Panc1 (cell line): ENCODE measurements at regions not wholly inside any gene's neighbourhood (a gene's known extent, or its start where the extent isn't known, plus 50 kb on each side); places are given as distances from the start of the nearest gene placed in this dataset.

Experiments
- ATAC-seq: fragments of 200-7000 bp; cut with Tn5 transposase; 2 replicates; pipeline ENCODE4 v1.9.1; 2020; ENCODE audit warnings: mild to moderate bottlenecking, moderate library complexity
- BruUV-seq: library from RNA; stranded (reverse); fragments of 400-500 nt; replicated peaks from 2 replicates; lab custom pipeline; 2021; lab: Mats Ljungman, UMichigan
- CTCF ChIA-PET: fragments of 300-600 bp; sonication (Branson Sonifier 250); formaldehyde crosslinking; loops from one replicate; lab custom pipeline; 2022; ENCODE audit warnings: antibody characterized with exemption; lab: Charles Lee
- POLR2A ChIA-PET: fragments of 300-600 bp; sonication (Branson Sonifier 250); formaldehyde crosslinking; loops from one replicate; lab custom pipeline; 2022; ENCODE audit warnings: antibody characterized with exemption; lab: Charles Lee
- DNase-seq: peaks from one replicate; pipeline ENCODE4 v3.0.0-alpha.2; 2010; ENCODE audit warnings: low read depth, low spot score
- H3K27ac ChIP-seq: 2 replicates; pipeline ENCODE4 v1.5.1; 2011; ENCODE audit warnings: mild to moderate bottlenecking, low read length, inconsistent platforms
- H3K27me3 ChIP-seq: fragments of 200-500 bp; sonication (Bioruptor generic); 2 replicates; pipeline ENCODE4 v1.6.0; 2014; ENCODE audit warnings: low read length, inconsistent platforms; ENCODE audit not compliant: control insufficient read depth, insufficient read depth
- H3K36me3 ChIP-seq: fragments of 200-500 bp; sonication (Bioruptor generic); 2 replicates; pipeline ENCODE4 v1.5.1; 2014; ENCODE audit warnings: inconsistent platforms, mild to moderate bottlenecking, low read length, moderate library complexity; ENCODE audit not compliant: control insufficient read depth, insufficient read depth
- H3K4me1 ChIP-seq: 2 replicates; pipeline ENCODE4 v1.5.1; 2011; ENCODE audit warnings: inconsistent platforms, mild to moderate bottlenecking, low read length, moderate library complexity; ENCODE audit not compliant: control insufficient read depth, insufficient read depth
- H3K4me3 ChIP-seq, 2 experiments: 2 replicates each; pipeline ENCODE4 v1.5.1; 2011 to 2012; ENCODE audit warnings: low read depth in 2 of 2, low read length in 2 of 2, mild to moderate bottlenecking in 2 of 2, inconsistent platforms in 1 of 2, moderate library complexity in 1 of 2
- H3K9me3 ChIP-seq: fragments of 200-500 bp; sonication (Bioruptor generic); 2 replicates; pipeline ENCODE4 v1.5.1; 2014; ENCODE audit warnings: low read depth, mild to moderate bottlenecking, inconsistent platforms, low read length, moderate library complexity; ENCODE audit not compliant: control insufficient read depth, insufficient read depth
- CTCF ChIP-seq: fragments of 450-650 bp; IDR thresholded peaks from 2 replicates; pipeline ENCODE4 v1.5.1; 2017; ENCODE audit warnings: mild to moderate bottlenecking
- POLR2AphosphoS5 ChIP-seq: IDR thresholded peaks from 2 replicates; pipeline ENCODE4 v1.6.1; 2012; ENCODE audit warnings: mild to moderate bottlenecking, low read depth, low read length, moderate library complexity
- SIN3A ChIP-seq: IDR thresholded peaks from 2 replicates; pipeline ENCODE4 v1.6.1; 2012; ENCODE audit warnings: low read depth, mild to moderate bottlenecking, low read length, moderate library complexity, borderline replicate concordance; ENCODE audit not compliant: insufficient read depth
- TCF7L2 ChIP-seq: IDR thresholded peaks from 2 replicates; pipeline ENCODE4 v1.6.1; 2011; ENCODE audit warnings: mild to moderate bottlenecking, low read depth, low read length, inconsistent platforms
- in situ Hi-C: cut with HindIII; loops from 2 replicates; pipeline ENCODE4 v1.10.0; 2016; ENCODE audit warnings: low sequenced_read_pairs, low pct_unique_long_range_greater_than_20kb
- intact Hi-C: fragments of 100-400 bp; cut with micrococcal nuclease; formaldehyde crosslinking; loops from one replicate; pipeline ENCODE4 v1.10.0; 2022; ENCODE audit not compliant: unreplicated experiment
- TF ChIP-seq, protein P1 (sequence below), 2 experiments: IDR thresholded peaks; 2 replicates each; pipeline ENCODE4 v1.6.1; 2011 to 2012; ENCODE audit warnings: low read depth in 2 of 2, control low read depth in 1 of 2, low read length in 1 of 2, mild to moderate bottlenecking in 1 of 2, moderate library complexity in 1 of 2; ENCODE audit not compliant: insufficient read depth in 1 of 2

DNA sequence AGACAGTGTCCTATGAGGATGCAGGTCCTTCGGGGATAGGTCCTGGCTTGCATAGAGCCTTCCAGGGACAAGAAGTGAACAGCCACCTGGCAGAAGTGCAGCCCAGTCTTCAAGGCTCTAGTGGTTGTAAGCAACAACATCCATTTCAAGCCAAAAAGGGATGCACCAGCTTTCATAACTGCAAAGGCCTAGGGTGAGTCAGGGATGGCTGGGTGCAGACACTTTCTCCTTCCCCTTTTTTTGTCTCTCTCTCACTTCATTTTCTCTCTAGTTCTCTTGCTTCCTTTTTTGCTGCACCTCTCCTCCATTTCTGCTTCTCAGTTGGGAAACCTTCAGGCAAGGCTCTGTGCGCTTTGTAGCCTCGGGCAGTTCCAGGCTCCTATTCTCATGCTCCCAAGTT is 196.2 kb upstream of the ZNF536 start:
- in situ Hi-C loops = no loop called here
- no peaks in the 10 kb centered on the region for H3K36me3 ChIP-seq
- no peaks in the 10 kb centered on the region for H3K4me1 ChIP-seq
- TF ChIP-seq CTCF (no peak), TCF7L2 (no peak), SIN3A (no peak), POLR2AphosphoS5 (no peak)
- TF ChIP-seq, protein P1, sequence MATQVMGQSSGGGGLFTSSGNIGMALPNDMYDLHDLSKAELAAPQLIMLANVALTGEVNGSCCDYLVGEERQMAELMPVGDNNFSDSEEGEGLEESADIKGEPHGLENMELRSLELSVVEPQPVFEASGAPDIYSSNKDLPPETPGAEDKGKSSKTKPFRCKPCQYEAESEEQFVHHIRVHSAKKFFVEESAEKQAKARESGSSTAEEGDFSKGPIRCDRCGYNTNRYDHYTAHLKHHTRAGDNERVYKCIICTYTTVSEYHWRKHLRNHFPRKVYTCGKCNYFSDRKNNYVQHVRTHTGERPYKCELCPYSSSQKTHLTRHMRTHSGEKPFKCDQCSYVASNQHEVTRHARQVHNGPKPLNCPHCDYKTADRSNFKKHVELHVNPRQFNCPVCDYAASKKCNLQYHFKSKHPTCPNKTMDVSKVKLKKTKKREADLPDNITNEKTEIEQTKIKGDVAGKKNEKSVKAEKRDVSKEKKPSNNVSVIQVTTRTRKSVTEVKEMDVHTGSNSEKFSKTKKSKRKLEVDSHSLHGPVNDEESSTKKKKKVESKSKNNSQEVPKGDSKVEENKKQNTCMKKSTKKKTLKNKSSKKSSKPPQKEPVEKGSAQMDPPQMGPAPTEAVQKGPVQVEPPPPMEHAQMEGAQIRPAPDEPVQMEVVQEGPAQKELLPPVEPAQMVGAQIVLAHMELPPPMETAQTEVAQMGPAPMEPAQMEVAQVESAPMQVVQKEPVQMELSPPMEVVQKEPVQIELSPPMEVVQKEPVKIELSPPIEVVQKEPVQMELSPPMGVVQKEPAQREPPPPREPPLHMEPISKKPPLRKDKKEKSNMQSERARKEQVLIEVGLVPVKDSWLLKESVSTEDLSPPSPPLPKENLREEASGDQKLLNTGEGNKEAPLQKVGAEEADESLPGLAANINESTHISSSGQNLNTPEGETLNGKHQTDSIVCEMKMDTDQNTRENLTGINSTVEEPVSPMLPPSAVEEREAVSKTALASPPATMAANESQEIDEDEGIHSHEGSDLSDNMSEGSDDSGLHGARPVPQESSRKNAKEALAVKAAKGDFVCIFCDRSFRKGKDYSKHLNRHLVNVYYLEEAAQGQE (IDR thresholded peaks at IDR 0.05; ENCODE audit: insufficient read depth in 1 of 2, low read depth in 2 of 2, low read length in 1 of 2) = no peak
- intact Hi-C loops = no loop called here
- H3K4me3 ChIP-seq = no peak overlapping the region
- BruUV-seq = no TSS peak
- ChIA-PET CTCF (no interaction called here), POLR2A (no interaction called here)
- DNase-seq (no peak), ATAC-seq (no peak)
- no peak overlapping the region for H3K27ac ChIP-seq
- H3K27me3 ChIP-seq = peaks cover 11% of the 10 kb centered on the region
- H3K9me3 ChIP-seq = no peaks in the 10 kb centered on the region

- Histone ChIP-seq H3K9me3 (peaks cover 19% of the 10 kb centered on the region), H3K36me3 (no peaks in the 10 kb centered on the region), H3K4me1 (no peaks in the 10 kb centered on the region), H3K4me3 (no peak overlapping the region), H3K27ac (no peak overlapping the region), H3K27me3 (peaks cover 11% of the 10 kb centered on the region)
- TF ChIP-seq POLR2AphosphoS5 (no peak), CTCF (no peak), TCF7L2 (no peak), SIN3A (no peak)
- TF ChIP-seq, protein P1 (IDR thresholded peaks at IDR 0.05; ENCODE audit: insufficient read depth in 1 of 2, low read depth in 2 of 2, low read length in 1 of 2) = no peak
- intact Hi-C loops (no loop called here), in situ Hi-C loops (no loop called here)
- ChIA-PET POLR2A (no interaction called here), CTCF (no interaction called here)
- ATAC-seq = no peak
- DNase-seq = no peak
- no TSS peak for BruUV-seq
Measured at GRCh38 chr19:30178721-30179402, 193.3 kb upstream of the ZNF536 start.
